ENCODE measurements at regions not wholly inside any gene's neighbourhood (a gene's known extent, or its start where the extent isn't known, plus 50 kb on each side); places are given as distances from the start of the nearest gene placed in this dataset.

DNA sequence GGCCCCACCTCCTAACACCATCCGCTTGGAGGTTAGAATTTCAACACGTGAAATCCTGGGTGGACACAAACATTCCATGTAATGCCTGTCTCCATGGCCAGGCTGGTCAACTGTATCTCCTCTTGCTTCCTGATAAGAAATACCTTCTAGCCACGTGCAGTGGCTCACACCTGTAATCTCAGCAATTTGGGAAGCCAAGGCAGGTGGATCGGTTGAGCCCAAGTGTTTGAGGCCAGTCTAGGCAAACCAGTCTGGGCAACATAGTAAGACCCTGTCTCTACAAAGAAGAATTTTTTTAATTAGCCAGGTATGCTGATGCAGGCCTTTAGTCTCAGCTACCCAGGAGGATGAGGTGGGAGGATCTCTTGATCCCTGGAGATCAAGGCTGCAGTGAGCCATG, 58.3 kb upstream of the GALNT2 start:
- CTCF ChIA-PET = interaction anchor here (0.7 kb wide), 1 partner anchor 309 kb away, joined by 4 read pairs; no protein-coding TSS in a partner anchor
- no peaks in the 10 kb centered on the region for H3K9me3 Mint-ChIP-seq (ENCODE audit: low read depth, unreplicated experiment)
- intact Hi-C loops (cut with micrococcal nuclease; ENCODE audit: unreplicated experiment) = no loop called here
- DNase-seq = no peak
- H3K4me3 Mint-ChIP-seq (ENCODE audit: low read depth, unreplicated experiment) = no peak overlapping the region
- peaks cover 61% of the 10 kb centered on the region for H3K27me3 Mint-ChIP-seq (ENCODE audit: unreplicated experiment)
- BruUV-seq (replicated peaks) = no TSS peak
- no peaks in the 10 kb centered on the region for H3K36me3 Mint-ChIP-seq (ENCODE audit: insufficient read depth, unreplicated experiment)
- TF ChIP-seq, protein P1, sequence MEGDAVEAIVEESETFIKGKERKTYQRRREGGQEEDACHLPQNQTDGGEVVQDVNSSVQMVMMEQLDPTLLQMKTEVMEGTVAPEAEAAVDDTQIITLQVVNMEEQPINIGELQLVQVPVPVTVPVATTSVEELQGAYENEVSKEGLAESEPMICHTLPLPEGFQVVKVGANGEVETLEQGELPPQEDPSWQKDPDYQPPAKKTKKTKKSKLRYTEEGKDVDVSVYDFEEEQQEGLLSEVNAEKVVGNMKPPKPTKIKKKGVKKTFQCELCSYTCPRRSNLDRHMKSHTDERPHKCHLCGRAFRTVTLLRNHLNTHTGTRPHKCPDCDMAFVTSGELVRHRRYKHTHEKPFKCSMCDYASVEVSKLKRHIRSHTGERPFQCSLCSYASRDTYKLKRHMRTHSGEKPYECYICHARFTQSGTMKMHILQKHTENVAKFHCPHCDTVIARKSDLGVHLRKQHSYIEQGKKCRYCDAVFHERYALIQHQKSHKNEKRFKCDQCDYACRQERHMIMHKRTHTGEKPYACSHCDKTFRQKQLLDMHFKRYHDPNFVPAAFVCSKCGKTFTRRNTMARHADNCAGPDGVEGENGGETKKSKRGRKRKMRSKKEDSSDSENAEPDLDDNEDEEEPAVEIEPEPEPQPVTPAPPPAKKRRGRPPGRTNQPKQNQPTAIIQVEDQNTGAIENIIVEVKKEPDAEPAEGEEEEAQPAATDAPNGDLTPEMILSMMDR (IDR thresholded peaks at IDR 0.05; ENCODE audit: unreplicated experiment) = no peak
- H3K4me1 Mint-ChIP-seq (ENCODE audit: low read depth, unreplicated experiment) = no peaks in the 10 kb centered on the region
- no peak overlapping the region for H3K27ac Mint-ChIP-seq (ENCODE audit: unreplicated experiment)

DNA sequence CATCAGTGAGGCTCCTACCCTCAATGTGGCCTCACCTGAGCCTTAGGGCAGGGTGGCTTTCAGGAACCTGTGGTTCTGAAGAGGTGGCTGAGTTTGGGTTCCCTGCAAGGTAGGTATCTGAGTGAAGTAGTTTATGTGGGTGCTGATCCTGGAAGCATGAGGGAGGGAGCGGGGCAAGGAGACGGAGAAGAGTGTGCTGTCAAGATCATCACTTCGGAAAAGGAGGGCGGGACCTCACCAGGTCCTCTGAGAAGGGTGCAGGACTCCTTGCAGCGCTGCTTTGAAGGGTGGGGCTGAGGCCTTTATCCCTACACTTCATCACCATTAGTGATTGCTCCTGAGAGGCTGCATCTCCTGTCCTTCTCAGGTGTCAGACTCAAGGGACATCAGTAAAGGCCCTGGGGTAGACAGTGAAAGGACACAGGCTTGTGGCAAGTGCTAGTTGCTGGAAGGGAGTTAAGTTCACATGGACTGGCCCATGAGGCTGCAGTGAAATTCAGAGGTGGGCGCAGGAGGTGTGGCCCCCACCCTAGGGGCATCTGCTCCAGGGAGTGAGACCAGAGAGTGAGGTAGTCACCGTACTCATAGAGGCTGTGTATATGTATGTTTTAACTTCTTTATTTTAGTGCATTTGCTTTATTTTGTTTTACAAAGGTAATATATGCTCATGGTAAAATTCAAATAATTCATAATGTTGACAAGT, 57.3 kb upstream of the GALNT2 start:
- BruUV-seq (replicated peaks) = no TSS peak
- Mint-ChIP-seq H3K27ac (ENCODE audit: unreplicated experiment) (no peak overlapping the region), H3K27me3 (ENCODE audit: unreplicated experiment) (peaks cover 51% of the 10 kb centered on the region), H3K4me3 (ENCODE audit: low read depth, unreplicated experiment) (no peak overlapping the region), H3K4me1 (ENCODE audit: low read depth, unreplicated experiment) (no peaks in the 10 kb centered on the region), H3K36me3 (ENCODE audit: insufficient read depth, unreplicated experiment) (no peaks in the 10 kb centered on the region), H3K9me3 (ENCODE audit: low read depth, unreplicated experiment) (no peaks in the 10 kb centered on the region)
- TF ChIP-seq, protein P1 (IDR thresholded peaks at IDR 0.05; ENCODE audit: unreplicated experiment) = no peak
- intact Hi-C loops (cut with micrococcal nuclease; ENCODE audit: unreplicated experiment) = no loop called here
- no peak for DNase-seq
- CTCF ChIA-PET = interaction anchor here (0.7 kb wide), 2 partner anchors 308 to 749 kb away, joined by 4 to 7 read pairs; no protein-coding TSS in a partner anchor

GRCh38 chr1:230010603-230011332, 56.3 kb upstream of the GALNT2 start:
- Mint-ChIP-seq H3K27me3 (ENCODE audit: unreplicated experiment) (peaks cover 43% of the 10 kb centered on the region), H3K9me3 (ENCODE audit: low read depth, unreplicated experiment) (no peaks in the 10 kb centered on the region), H3K36me3 (ENCODE audit: insufficient read depth, unreplicated experiment) (no peaks in the 10 kb centered on the region), H3K4me1 (ENCODE audit: low read depth, unreplicated experiment) (no peaks in the 10 kb centered on the region), H3K27ac (ENCODE audit: unreplicated experiment) (no peak overlapping the region), H3K4me3 (ENCODE audit: low read depth, unreplicated experiment) (no peak overlapping the region)
- CTCF ChIA-PET = no interaction called here
- intact Hi-C loops (cut with micrococcal nuclease; ENCODE audit: unreplicated experiment) = no loop called here
- TF ChIP-seq, protein P1 (IDR thresholded peaks at IDR 0.05; ENCODE audit: unreplicated experiment) = no peak
- no TSS peak for BruUV-seq (replicated peaks)
- no peak for DNase-seq

GRCh38 chr1:230011333-230012092, 55.5 kb upstream of the GALNT2 start:
- H3K27me3 Mint-ChIP-seq (ENCODE audit: unreplicated experiment) = peaks cover 35% of the 10 kb centered on the region
- no peaks in the 10 kb centered on the region for H3K36me3 Mint-ChIP-seq (ENCODE audit: insufficient read depth, unreplicated experiment)
- H3K9me3 Mint-ChIP-seq (ENCODE audit: low read depth, unreplicated experiment) = no peaks in the 10 kb centered on the region
- H3K27ac Mint-ChIP-seq (ENCODE audit: unreplicated experiment) = no peak overlapping the region
- BruUV-seq (replicated peaks) = no TSS peak
- CTCF ChIA-PET = no interaction called here
- TF ChIP-seq, protein P1 (IDR thresholded peaks at IDR 0.05; ENCODE audit: unreplicated experiment) = no peak
- H3K4me3 Mint-ChIP-seq (ENCODE audit: low read depth, unreplicated experiment) = no peak overlapping the region
- no peak for DNase-seq
- intact Hi-C loops (cut with micrococcal nuclease; ENCODE audit: unreplicated experiment) = no loop called here
- H3K4me1 Mint-ChIP-seq (ENCODE audit: low read depth, unreplicated experiment) = no peaks in the 10 kb centered on the region

Data from Calu3 (cell line).